T47D (cell line): ENCODE measurements at regions not wholly inside any gene's neighbourhood (a gene's known extent, or its start where the extent isn't known, plus 50 kb on each side); places are given as distances from the start of the nearest gene placed in this dataset.

Source experiments
- DNase-seq, 2 experiments: peaks; one replicate each; pipeline versions ENCODE4 v3.0.0 to v3.0.0-alpha.2; 2011 to 2012; ENCODE audit warnings: low read depth in 1 of 2, low spot score in 1 of 2
- JUND ChIP-seq: IDR thresholded peaks from 2 replicates; pipeline ENCODE4 v1.6.1; 2012; ENCODE audit warnings: low read depth
- in situ Hi-C: cut with HindIII; loops from 2 replicates; pipeline ENCODE4 v1.10.0; 2016; ENCODE audit warnings: low sequenced_read_pairs, low pct_unique_long_range_greater_than_20kb

DNA sequence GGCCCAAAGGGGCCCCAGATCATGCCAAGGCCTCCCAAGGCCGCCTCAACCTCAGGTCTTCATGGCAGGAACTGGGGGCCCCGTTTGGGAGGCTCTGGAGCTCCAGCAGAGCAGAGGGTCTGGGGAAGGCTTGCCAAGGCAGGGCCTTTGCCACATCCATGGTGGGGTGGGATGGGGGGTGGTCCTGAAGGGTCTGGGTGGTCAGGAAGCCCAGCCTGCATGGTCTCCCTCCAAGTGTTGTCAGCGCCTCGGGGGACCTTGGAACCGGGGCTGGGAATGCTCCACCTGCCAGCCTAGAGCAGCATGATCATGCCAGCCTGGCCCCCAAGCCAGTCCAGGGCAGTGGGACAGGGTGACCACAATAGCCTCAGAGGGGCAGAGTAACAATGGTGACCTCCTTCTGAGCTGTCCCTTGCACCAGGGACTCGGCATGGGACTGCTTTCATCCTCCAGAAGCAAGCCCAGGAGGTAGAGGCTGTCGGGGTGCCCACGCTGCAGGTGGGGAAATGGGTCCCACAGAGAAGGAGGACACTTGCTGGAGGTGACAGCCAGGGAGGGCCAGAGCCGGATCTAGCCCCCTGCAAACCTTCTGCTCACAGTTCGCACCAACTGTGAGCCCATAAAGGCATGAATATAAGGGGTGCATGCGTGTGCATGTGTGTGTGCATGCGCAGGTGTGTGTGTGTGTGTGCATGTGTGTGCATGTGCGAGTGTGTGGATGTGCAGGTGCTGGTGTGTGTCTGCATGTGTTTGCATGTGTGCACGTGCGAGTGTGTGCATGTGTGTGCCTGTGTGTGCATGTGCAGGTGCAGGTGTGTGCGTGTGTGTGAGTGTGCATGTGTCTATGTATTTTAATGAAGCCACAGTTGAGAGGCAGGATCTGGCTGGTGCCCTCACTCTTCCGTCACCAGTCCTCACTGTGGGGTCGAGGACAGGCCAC lies 63.8 kb downstream of the MYEOV start:
- no peak for DNase-seq
- no peak for TF ChIP-seq JUND
- in situ Hi-C loops = no loop called here

DNA sequence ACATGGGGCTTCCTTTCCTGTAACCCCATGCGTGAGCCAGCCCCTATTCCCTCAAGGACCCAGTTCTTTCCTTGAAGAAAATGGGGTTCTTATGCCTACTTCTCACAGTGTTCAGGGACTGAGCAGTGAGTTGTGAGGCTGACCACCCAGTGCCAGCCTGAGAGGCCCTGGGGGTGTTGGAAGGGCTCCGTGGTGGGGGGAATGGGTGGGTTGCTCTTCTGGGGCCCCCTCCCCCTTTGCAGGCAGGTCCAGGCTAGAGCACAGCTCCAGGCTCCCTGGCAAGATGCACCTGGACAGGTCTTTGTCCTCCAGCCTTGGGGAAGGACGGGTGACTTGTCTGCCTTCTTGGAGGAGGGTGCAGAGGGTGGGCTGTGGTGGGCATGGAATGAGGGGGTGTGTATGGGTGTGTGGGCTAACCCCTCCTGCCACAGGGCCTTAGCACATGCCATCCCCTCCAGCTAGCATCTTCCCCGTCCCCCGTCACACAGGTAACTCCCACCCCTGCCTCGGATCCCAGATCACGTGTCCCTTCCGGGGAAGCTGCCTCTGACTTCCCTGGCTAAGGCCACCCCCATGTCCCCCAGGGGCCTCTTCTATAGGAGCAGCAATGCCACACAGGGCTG lies 64.6 kb downstream of the MYEOV start:
- in situ Hi-C loops = no loop called here
- no peak for DNase-seq
- no peak for TF ChIP-seq JUND

DNA sequence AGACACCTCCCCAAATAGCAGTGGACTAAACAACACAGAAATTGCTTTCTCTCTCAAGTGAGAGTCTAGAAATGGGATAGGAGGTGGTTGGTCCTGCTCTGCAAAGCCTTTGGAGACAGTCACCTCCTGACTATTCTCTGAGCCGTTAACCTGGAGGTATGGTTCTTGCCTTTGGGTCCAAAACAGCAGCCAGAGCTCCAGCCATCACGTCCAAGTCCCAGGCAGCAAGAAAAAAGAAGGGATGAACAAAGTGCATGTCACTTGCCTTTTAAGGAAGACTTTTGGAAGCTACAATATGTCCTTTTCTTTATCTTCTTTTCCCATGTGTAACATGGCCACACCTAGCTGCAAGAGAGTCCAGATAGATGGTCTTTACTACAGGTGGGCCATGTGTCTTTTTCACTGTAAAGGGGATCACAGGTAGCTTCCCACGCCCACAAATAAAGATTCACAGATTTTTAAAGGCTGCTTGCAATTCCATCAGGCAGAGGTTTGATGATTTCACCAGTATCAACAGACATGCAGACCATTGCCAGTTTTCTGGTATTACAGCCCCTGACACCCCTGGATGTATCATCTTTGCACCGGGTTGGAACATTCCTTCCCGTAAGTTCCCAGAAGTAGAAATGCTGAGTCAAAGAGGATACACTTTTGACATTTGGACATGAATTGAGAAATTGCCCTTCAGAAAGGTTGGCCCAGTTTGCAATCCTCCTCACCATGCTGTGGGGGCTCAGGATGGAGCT lies 66.0 kb downstream of the MYEOV start:
- in situ Hi-C loops = no loop called here
- DNase-seq = no peak
- TF ChIP-seq JUND = no peak

DNA sequence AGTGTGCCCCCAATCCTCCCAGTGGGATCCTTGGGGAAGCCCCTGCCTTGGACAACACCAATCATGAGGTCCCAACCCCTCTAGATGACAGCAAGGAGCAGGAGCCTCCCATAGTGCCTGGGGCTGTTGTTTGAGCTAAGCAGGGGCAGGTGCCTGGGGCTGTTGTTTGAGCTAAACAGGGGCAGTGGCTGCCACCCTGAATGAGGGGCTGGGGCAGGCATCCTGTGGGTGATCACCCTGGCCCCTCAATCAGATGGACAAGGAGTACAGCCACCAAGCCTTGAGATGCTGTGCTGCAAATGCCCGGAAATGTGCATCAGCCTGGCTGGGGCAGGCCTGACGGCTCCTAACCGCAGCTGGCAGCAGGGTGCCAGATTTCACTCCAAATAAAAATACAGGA lies 66.7 kb downstream of the MYEOV start:
- no peak for TF ChIP-seq JUND
- in situ Hi-C loops = no loop called here
- DNase-seq = no peak

DNA sequence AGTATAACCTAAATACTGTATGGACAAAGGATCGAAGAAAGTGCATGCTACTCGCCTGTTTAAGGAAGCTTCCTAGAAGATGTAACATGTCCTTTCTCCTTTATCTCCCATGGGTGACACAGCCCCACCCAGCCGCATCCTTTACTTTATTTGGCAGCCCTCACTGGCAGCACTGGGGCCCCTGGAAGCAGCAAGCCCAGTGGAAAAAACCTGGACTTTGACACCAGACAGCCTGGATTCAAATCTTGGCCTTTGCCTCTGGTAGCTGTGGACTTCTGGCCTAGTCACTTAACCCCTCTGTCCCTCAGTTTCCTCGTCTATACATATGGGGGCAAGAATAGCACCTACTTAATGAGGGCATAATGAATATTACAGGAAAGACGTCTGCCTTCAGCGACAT lies 67.1 kb downstream of the MYEOV start:
- in situ Hi-C loops = no loop called here
- no peak for TF ChIP-seq JUND
- no peak for DNase-seq

DNA sequence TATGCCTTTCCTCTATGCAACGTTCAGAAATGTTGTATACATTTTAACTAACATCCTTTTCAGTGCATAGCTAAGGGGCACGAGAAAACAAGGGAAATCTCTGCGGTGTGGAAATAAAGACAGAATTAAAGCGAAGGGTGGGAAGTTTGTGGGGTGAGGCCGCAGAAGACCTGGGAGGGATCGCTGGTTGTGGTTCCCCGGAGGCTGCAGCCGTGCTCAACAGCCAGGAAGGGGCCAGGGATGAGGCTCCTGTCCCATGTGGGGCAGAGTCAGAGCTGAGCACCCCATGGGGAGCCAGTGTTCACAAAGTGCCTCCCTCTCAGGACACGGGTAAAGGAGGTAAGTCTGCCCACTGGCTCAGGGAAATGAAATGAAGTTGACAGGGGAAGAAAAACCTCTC lies 67.5 kb downstream of the MYEOV start:
- TF ChIP-seq JUND = no peak
- no peak for DNase-seq
- in situ Hi-C loops = no loop called here

DNA sequence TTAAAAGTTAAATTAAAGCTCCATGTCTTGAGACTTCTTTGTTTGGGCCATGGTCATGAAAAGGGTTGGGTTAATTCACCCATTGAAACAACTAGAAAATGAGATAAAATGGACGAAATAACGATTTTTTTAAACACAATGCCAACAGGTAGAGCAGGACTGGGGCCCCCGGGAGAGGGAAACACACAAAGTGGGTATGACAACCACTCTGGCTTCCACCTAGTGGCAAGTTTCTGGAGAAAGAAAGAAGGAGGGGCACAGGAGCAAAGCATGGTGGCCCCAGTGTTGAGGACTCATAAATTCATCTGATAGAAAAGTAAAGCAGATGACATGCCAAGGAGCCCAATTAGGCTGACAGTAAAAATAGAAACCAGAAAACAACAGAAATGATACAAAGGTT lies 68.4 kb downstream of the MYEOV start:
- no peak for DNase-seq
- in situ Hi-C loops = no loop called here
- TF ChIP-seq JUND = no peak

DNA sequence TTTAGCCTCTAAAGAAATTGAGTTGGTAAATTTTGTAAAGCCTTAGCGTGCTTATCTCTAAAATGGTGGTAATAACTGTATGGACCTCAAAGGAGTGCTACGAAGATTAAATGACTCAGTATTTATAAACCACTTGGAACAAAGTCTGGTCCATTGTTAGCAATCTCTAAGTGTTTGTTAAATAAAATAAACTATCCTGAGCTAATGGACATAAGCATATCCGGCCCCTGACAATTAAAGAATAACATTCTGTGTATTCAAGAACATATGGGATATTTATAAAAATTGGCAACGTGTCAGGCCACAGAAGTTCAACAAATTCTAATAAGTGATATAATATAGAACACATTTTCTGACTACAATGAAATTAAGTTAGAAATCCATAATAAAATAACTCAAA lies 71.0 kb downstream of the MYEOV start:
- in situ Hi-C loops = no loop called here
- TF ChIP-seq JUND = no peak
- DNase-seq = no peak

DNA sequence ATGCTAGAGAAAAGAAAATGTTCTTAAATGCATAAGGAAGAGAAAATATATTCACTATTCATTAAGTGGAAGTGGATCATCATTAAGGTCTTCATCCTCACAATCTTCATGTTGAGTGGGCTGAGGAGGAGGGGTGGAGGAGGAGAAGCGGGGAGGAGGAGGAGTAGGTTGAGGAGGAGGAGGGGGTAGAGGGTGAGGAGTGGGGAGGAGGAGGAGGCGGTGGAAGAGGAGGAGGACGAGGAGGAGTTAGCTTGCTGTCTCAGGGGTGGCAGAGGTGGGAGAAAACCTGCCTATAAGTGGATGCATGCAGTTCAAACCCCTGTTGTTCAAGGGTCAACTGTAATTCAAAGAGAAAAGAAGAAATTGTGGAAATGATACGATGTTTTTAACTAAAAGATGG lies 71.6 kb downstream of the MYEOV start:
- no peak for DNase-seq
- no peak for TF ChIP-seq JUND
- in situ Hi-C loops = no loop called here

DNA sequence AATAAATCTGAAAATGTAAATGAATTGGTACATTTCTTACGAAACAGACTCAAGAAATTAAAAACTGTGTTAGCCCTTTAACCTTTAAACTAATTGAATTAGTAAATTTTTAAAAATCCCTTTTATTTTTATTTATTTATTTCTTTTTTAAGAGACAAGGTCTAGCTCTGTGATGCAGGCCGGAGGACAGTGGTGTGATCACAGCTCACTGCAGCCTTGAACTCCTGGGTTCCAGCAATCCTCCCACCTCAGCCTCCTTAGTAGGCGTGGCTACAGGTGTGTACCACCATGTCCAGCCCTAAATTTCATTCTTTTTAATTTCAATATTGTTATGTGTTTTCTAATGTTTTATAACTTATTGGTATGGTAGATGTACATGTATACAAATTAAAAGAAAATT lies 72.6 kb downstream of the MYEOV start:
- in situ Hi-C loops = no loop called here
- no peak for DNase-seq
- TF ChIP-seq JUND = no peak

DNA sequence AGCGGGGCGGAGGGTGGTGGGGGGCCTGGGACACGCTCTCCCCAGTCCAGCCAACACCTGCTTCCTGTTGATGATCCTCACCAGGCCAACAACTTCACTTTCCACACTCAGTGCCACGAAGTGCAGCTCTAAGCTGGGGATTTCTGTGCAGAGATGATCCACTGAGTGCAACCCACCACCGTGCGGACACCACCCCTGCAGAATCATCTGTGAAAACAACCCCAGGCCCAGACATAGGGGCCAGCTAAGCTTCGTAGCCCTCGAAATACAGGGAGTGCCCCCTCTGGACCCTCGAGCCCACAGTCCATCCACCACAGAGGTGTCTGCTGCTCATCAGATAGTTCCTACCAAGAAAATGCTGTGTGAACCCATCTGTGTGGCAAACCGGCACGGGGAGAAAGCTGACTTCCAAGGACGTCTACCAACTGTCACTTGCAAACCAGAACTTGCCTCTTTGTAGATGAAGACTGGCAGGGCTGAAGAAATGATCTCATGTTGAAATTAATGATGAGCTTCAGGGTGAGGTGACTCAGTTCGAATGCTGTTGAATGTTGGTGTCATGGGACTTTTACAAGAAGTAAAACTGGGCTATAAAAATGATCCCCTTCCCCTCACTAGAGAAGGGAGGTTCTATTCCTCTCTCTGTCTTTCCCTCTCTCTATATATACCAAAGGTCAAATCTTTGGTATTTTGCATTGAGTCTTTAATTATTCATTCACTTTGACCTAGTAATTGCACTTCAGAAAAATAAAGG lies 73.4 kb downstream of the MYEOV start:
- DNase-seq = no peak
- in situ Hi-C loops = no loop called here
- no peak for TF ChIP-seq JUND

DNA sequence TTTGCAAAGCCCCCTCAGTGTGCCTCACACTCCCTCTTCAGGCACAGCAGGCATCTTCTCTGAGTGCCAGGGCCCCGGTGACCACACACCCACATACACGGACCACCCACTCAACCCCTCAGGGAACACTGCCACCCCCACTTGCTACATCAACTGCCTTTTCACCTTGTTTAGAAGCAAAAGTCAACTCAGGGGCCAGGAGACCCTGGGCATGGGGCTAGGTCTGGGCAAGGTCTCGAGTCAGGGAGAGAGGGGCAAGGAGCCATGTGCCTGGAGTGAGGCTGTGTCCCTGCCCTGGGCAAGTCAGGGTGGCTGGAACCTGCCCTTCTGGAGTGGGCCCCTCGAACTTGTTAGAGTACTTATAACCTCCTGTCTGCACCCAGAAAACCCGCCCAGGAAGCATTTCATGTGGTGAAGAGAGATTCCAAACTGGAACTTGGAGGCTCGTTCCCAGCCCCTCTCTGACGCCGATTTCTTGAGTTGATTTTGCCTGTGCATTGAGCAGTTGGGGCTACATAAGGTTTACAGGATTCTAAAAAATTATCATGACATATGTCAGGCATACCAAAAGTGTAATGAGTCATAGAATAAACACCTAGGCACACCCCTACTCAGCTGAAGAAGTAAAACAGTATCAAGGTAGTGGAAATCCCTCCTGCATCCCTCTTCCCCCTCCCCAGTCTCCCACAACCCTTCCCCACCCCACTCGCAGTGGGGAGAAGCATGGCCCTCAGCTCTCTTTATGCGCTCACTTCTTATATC lies 74.3 kb downstream of the MYEOV start:
- in situ Hi-C loops = no loop called here
- DNase-seq = no peak
- TF ChIP-seq JUND = no peak
